ENCODE measurements at regions not wholly inside any gene's neighbourhood (a gene's known extent, or its start where the extent isn't known, plus 50 kb on each side); places are given as distances from the start of the nearest gene placed in this dataset.

GRCh38 chr1:30286988-30287839, 436.2 kb downstream of the MATN1 start:
- H3K4me1 Mint-ChIP-seq: peaks cover 17% of the 10 kb centered on the region
- no peak for ATAC-seq
- H3K9me3 Mint-ChIP-seq (ENCODE audit: low read depth): peaks cover 3% of the 10 kb centered on the region
- peak; percentile 3 for DNase-seq
- no peak overlapping the region for H3K4me3 Mint-ChIP-seq
- peaks cover 14% of the 10 kb centered on the region for H3K27me3 Mint-ChIP-seq
- H3K36me3 Mint-ChIP-seq: peaks cover 3% of the 10 kb centered on the region
- H3K27ac Mint-ChIP-seq: no peak overlapping the region
- CTCF ChIA-PET: interaction anchor here (1.4 kb wide), 2 partner anchors 13 to 93 kb away, joined by 3 to 5 read pairs; no protein-coding TSS in a partner anchor

GRCh38 chr1:30286241-30286987, 437.0 kb downstream of the MATN1 start:
- H3K4me3 Mint-ChIP-seq: no peak overlapping the region
- H3K4me1 Mint-ChIP-seq: peaks cover 17% of the 10 kb centered on the region
- peaks cover 3% of the 10 kb centered on the region for H3K36me3 Mint-ChIP-seq
- peaks cover 7% of the 10 kb centered on the region for H3K27me3 Mint-ChIP-seq
- peak; percentile 38 for DNase-seq
- no peak overlapping the region for H3K27ac Mint-ChIP-seq
- peaks cover 3% of the 10 kb centered on the region for H3K9me3 Mint-ChIP-seq (ENCODE audit: low read depth)
- CTCF ChIA-PET: interaction anchor here (1.4 kb wide), 1 partner anchor 94 kb away, joined by 3 read pairs; no protein-coding TSS in a partner anchor
- no peak for ATAC-seq

- Mint-ChIP-seq H3K36me3 (peaks cover 3% of the 10 kb centered on the region), H3K4me3 (no peak overlapping the region), H3K9me3 (ENCODE audit: low read depth) (peaks cover 3% of the 10 kb centered on the region), H3K27me3 (peaks cover under 1% of the 10 kb centered on the region), H3K4me1 (peaks cover 17% of the 10 kb centered on the region), H3K27ac (no peak overlapping the region)
- ATAC-seq: no peak
- CTCF ChIA-PET: no interaction called here
- DNase-seq: no peak
Measured at GRCh38 chr1:30285501-30285932, 437.9 kb downstream of the MATN1 start.

- Mint-ChIP-seq H3K4me1 (peaks cover 17% of the 10 kb centered on the region), H3K27ac (no peak overlapping the region)
Measured at GRCh38 chr1:30284728-30285475, 438.5 kb downstream of the MATN1 start.

GRCh38 chr1:30284226-30284625, 439.2 kb downstream of the MATN1 start:
- Mint-ChIP-seq H3K9me3 (ENCODE audit: low read depth) (peaks cover 3% of the 10 kb centered on the region), H3K27me3 (peaks cover 9% of the 10 kb centered on the region), H3K4me3 (no peak overlapping the region), H3K27ac (no peak overlapping the region), H3K4me1 (peaks cover 17% of the 10 kb centered on the region), H3K36me3 (peaks cover 3% of the 10 kb centered on the region)
- ATAC-seq (no peak), DNase-seq (no peak)
- CTCF ChIA-PET: no interaction called here

More at GRCh38 chr1:30284728-30285475, 438.5 kb downstream of the MATN1 start:
- ATAC-seq: no peak
- CTCF ChIA-PET: no interaction called here
- DNase-seq: peak; percentile 25
- Mint-ChIP-seq H3K27me3 (peaks cover 5% of the 10 kb centered on the region), H3K9me3 (ENCODE audit: low read depth) (peaks cover 3% of the 10 kb centered on the region), H3K4me3 (no peak overlapping the region), H3K36me3 (peaks cover 3% of the 10 kb centered on the region)

GRCh38 chr1:30283199-30283962, 440.0 kb downstream of the MATN1 start:
- CTCF ChIA-PET: no interaction called here
- Mint-ChIP-seq H3K36me3 (peaks cover 3% of the 10 kb centered on the region), H3K9me3 (ENCODE audit: low read depth) (peaks cover 3% of the 10 kb centered on the region), H3K27me3 (peaks cover 9% of the 10 kb centered on the region), H3K27ac (no peak overlapping the region), H3K4me1 (peaks cover 17% of the 10 kb centered on the region), H3K4me3 (no peak overlapping the region)
- DNase-seq (peak; percentile 39), ATAC-seq (no peak)

- Mint-ChIP-seq H3K4me1 (peaks cover 17% of the 10 kb centered on the region), H3K36me3 (peaks cover 3% of the 10 kb centered on the region), H3K27me3 (peaks cover 9% of the 10 kb centered on the region), H3K27ac (no peak overlapping the region), H3K9me3 (ENCODE audit: low read depth) (peaks cover 3% of the 10 kb centered on the region), H3K4me3 (no peak overlapping the region)
- DNase-seq (no peak), ATAC-seq (no peak)
- CTCF ChIA-PET: no interaction called here
Measured at GRCh38 chr1:30280572-30280971, 442.8 kb downstream of the MATN1 start.

GRCh38 chr1:30277911-30278310, 445.5 kb downstream of the MATN1 start:
- H3K9me3 Mint-ChIP-seq (ENCODE audit: low read depth): no peaks in the 10 kb centered on the region
- ATAC-seq (no peak), DNase-seq (no peak)
- peaks cover 9% of the 10 kb centered on the region for H3K27me3 Mint-ChIP-seq
- no peak overlapping the region for H3K4me3 Mint-ChIP-seq
- no peak overlapping the region for H3K27ac Mint-ChIP-seq
- CTCF ChIA-PET: no interaction called here
- H3K4me1 Mint-ChIP-seq: peaks cover 5% of the 10 kb centered on the region
- no peaks in the 10 kb centered on the region for H3K36me3 Mint-ChIP-seq

- H3K9me3 Mint-ChIP-seq (ENCODE audit: low read depth): no peaks in the 10 kb centered on the region
- H3K36me3 Mint-ChIP-seq: no peaks in the 10 kb centered on the region
- ATAC-seq: no peak
- H3K27me3 Mint-ChIP-seq: peaks cover 9% of the 10 kb centered on the region
- CTCF ChIA-PET: no interaction called here
- H3K4me3 Mint-ChIP-seq: no peak overlapping the region
- peaks cover 2% of the 10 kb centered on the region for H3K4me1 Mint-ChIP-seq
- DNase-seq: peak; percentile 16
- H3K27ac Mint-ChIP-seq: no peak overlapping the region
Measured at GRCh38 chr1:30277415-30277814, 446.0 kb downstream of the MATN1 start.

GRCh38 chr1:30275926-30276764, 447.2 kb downstream of the MATN1 start:
- CTCF ChIA-PET: no interaction called here
- Mint-ChIP-seq H3K27ac (no peak overlapping the region), H3K36me3 (no peaks in the 10 kb centered on the region), H3K9me3 (ENCODE audit: low read depth) (no peaks in the 10 kb centered on the region), H3K4me1 (no peaks in the 10 kb centered on the region), H3K4me3 (no peak overlapping the region), H3K27me3 (peaks cover 9% of the 10 kb centered on the region)
- peak; percentile 31 for DNase-seq
- ATAC-seq: no peak

- no peak overlapping the region for H3K4me3 Mint-ChIP-seq
- peak; percentile 14 for DNase-seq
- CTCF ChIA-PET: no interaction called here
- no peaks in the 10 kb centered on the region for H3K36me3 Mint-ChIP-seq
- ATAC-seq: no peak
- H3K4me1 Mint-ChIP-seq: no peaks in the 10 kb centered on the region
- peaks cover 7% of the 10 kb centered on the region for H3K27me3 Mint-ChIP-seq
- no peak overlapping the region for H3K27ac Mint-ChIP-seq
- H3K9me3 Mint-ChIP-seq (ENCODE audit: low read depth): no peaks in the 10 kb centered on the region
Measured at GRCh38 chr1:30274976-30275621, 448.3 kb downstream of the MATN1 start.

Measured in activated CD8-positive, alpha-beta memory T cell treated with anti-CD3 and anti-CD28 coated beads, Interleukin-2, amount 10 ng/mL, durations not matched to agents 7 days and 5 days (primary cell).